Activated CD8-positive, alpha-beta T cell treated with anti-CD3 and anti-CD28 coated beads for 36 hours (primary cell): ENCODE measurements at regions not wholly inside any gene's neighbourhood (a gene's known extent, or its start where the extent isn't known, plus 50 kb on each side); places are given as distances from the start of the nearest gene placed in this dataset.

Experiments used
- ATAC-seq: fragments of 200-7000 bp; cut with Tn5 transposase; one replicate; pipeline ENCODE4 v1.10.0; 2021; ENCODE audit warnings: mild to moderate bottlenecking, moderate library complexity
- CTCF ChIA-PET: fragments of 350-600 bp; sonication (Branson Sonifier 250); formaldehyde crosslinking; loops from one replicate; lab custom pipeline; 2021; ENCODE audit warnings: antibody characterized with exemption; lab: Charles Lee
- POLR2A ChIA-PET: fragments of 350-600 bp; sonication (Branson Sonifier 250); formaldehyde crosslinking; loops from one replicate; lab custom pipeline; 2021; ENCODE audit warnings: antibody characterized with exemption; lab: Charles Lee
- DNase-seq: peaks from one replicate; pipeline ENCODE4 v3.0.0-alpha.2; 2020
- H3K27ac Mint-ChIP-seq: one replicate; pipeline ENCODE4 v1.8.0; 2021; ENCODE audit warnings: mild to moderate bottlenecking, mixed read lengths
- H3K27me3 Mint-ChIP-seq: one replicate; pipeline ENCODE4 v1.8.0; 2021; ENCODE audit warnings: mixed read lengths
- H3K36me3 Mint-ChIP-seq: one replicate; pipeline ENCODE4 v1.8.0; 2021; ENCODE audit warnings: low read depth, mixed read lengths
- H3K4me1 Mint-ChIP-seq: one replicate; pipeline ENCODE4 v1.8.0; 2021; ENCODE audit warnings: low read depth, mixed read lengths
- H3K4me3 Mint-ChIP-seq: one replicate; pipeline ENCODE4 v1.8.0; 2021; ENCODE audit warnings: mild to moderate bottlenecking, moderate library complexity, mixed read lengths
- H3K9me3 Mint-ChIP-seq: one replicate; pipeline ENCODE4 v1.8.0; 2021; ENCODE audit warnings: mixed read lengths
- CTCF ChIP-seq: fragments of 200-600 bp; IDR thresholded peaks from one replicate; pipeline ENCODE4 v1.8.0; 2022; ENCODE audit warnings: antibody characterized with exemption, mild to moderate bottlenecking
- intact Hi-C: fragments of 100-400 bp; cut with micrococcal nuclease; formaldehyde crosslinking; loops from one replicate; pipeline ENCODE4 v1.10.0; 2022

- Mint-ChIP-seq H3K4me3 (no peak overlapping the region), H3K9me3 (no peaks in the 10 kb centered on the region), H3K36me3 (no peaks in the 10 kb centered on the region), H3K27me3 (peaks cover 1% of the 10 kb centered on the region), H3K27ac (no peak overlapping the region), H3K4me1 (no peaks in the 10 kb centered on the region)
- no peak for TF ChIP-seq CTCF
- POLR2A ChIA-PET: no interaction called here
- intact Hi-C loops: no loop called here
- CTCF ChIA-PET: no interaction called here
- ATAC-seq (no peak), DNase-seq (no peak)
Measured at GRCh38 chr2:217189131-217189530, 329.3 kb upstream of the TNP1 start.

DNA sequence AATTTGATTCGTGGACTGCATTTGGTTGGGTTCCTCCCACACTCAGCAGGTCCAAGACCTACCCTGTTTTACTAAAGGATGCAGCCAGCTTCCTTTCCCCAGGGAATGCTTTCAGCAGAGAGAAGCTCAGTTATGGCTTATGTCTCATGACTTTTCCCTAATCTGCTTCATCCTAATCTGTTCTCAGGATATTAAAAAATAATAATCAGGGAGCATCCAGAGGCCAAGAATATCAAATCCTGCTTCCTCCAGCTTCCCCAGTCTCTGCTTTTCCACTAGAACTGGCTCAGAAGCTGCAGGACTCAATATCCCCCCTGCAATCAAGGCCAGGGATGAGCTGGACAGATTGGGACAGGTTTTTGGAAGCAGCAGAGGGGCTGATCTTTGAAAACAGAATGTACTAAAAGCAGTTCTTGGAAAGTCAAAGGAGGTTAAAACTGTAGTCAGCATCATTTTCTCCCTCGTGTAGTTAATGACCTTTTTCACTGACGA lies 326.9 kb upstream of the TNP1 start:
- DNase-seq (no peak), ATAC-seq (no peak)
- TF ChIP-seq CTCF: no peak
- ChIA-PET POLR2A (no interaction called here), CTCF (no interaction called here)
- no peak overlapping the region for H3K27ac Mint-ChIP-seq
- no peaks in the 10 kb centered on the region for H3K4me1 Mint-ChIP-seq
- intact Hi-C loops: no loop called here
- no peaks in the 10 kb centered on the region for H3K9me3 Mint-ChIP-seq
- no peaks in the 10 kb centered on the region for H3K27me3 Mint-ChIP-seq
- H3K36me3 Mint-ChIP-seq: no peaks in the 10 kb centered on the region
- H3K4me3 Mint-ChIP-seq: no peak overlapping the region

DNA sequence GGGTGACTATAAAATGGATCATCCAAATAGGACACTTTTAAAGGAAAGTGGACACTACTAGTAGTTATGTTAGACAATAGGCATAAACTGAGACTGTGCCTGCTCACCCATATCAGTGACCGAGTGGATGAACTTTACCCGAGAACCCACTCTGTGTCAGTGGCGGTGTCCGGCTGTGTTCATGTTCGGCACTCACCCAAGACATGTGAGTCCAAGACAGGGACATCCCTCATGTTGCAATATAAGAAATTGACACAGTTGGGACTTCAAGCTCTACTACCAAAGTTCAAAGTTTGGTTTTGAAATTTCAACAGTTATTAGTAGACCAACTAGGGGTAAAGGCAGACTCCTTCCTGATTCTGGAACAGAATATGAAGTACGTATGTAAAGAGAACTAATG lies 326.3 kb upstream of the TNP1 start:
- Mint-ChIP-seq H3K9me3 (no peaks in the 10 kb centered on the region), H3K27me3 (no peaks in the 10 kb centered on the region), H3K27ac (no peak overlapping the region), H3K4me1 (no peaks in the 10 kb centered on the region), H3K36me3 (no peaks in the 10 kb centered on the region), H3K4me3 (no peak overlapping the region)
- no peak for DNase-seq
- intact Hi-C loops: no loop called here
- no peak for TF ChIP-seq CTCF
- POLR2A ChIA-PET: no interaction called here
- CTCF ChIA-PET: no interaction called here
- ATAC-seq: no peak

- H3K9me3 Mint-ChIP-seq: no peaks in the 10 kb centered on the region
- DNase-seq (no peak), ATAC-seq (no peak)
- H3K27ac Mint-ChIP-seq: no peak overlapping the region
- CTCF ChIA-PET: no interaction called here
- no peaks in the 10 kb centered on the region for H3K27me3 Mint-ChIP-seq
- H3K4me1 Mint-ChIP-seq: no peaks in the 10 kb centered on the region
- POLR2A ChIA-PET: no interaction called here
- no peaks in the 10 kb centered on the region for H3K36me3 Mint-ChIP-seq
- no peak overlapping the region for H3K4me3 Mint-ChIP-seq
- intact Hi-C loops: no loop called here
- TF ChIP-seq CTCF: no peak
Measured at GRCh38 chr2:217185265-217185995, 325.6 kb upstream of the TNP1 start.

GRCh38 chr2:217184242-217184641 lies 324.4 kb upstream of the TNP1 start:
- Mint-ChIP-seq H3K4me1 (no peaks in the 10 kb centered on the region), H3K27me3 (no peaks in the 10 kb centered on the region), H3K4me3 (no peak overlapping the region), H3K27ac (no peak overlapping the region), H3K36me3 (no peaks in the 10 kb centered on the region), H3K9me3 (no peaks in the 10 kb centered on the region)
- ATAC-seq (no peak), DNase-seq (no peak)
- ChIA-PET POLR2A (no interaction called here), CTCF (no interaction called here)
- no peak for TF ChIP-seq CTCF
- intact Hi-C loops: no loop called here
